ENCODE measurements at regions not wholly inside any gene's neighbourhood (a gene's known extent, or its start where the extent isn't known, plus 50 kb on each side); places are given as distances from the start of the nearest gene placed in this dataset.

DNA sequence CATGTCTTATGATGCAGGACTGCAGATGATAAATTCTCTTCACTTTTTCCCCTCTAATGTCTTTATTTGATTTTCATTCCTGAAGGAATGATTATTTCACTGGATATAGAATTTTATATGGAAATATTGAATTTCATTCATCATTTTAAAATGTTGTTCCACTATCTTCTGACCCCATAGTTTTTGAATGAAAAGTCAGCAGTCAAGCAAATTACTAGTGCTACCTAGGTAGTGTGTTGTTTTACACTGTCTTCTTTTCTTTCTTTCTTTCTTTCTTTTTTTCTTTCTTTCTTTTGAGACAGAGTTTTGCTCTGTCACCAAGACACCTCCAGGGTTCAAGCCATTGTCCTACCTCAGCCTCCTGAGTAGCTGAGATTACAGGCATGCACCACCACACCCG lies 76.9 kb downstream of the WSB1 start:
- TF ChIP-seq CTCF (IDR thresholded peaks at IDR 0.05; ENCODE audit: low read depth, low read length, poor library complexity, severe bottlenecking) (no peak), EZH2phosphoT487 (IDR thresholded peaks at IDR 0.05; ENCODE audit: borderline replicate concordance, low read length) (no peak)
